ENCODE measurements at regions not wholly inside any gene's neighbourhood (a gene's known extent, or its start where the extent isn't known, plus 50 kb on each side); places are given as distances from the start of the nearest gene placed in this dataset.

DNA sequence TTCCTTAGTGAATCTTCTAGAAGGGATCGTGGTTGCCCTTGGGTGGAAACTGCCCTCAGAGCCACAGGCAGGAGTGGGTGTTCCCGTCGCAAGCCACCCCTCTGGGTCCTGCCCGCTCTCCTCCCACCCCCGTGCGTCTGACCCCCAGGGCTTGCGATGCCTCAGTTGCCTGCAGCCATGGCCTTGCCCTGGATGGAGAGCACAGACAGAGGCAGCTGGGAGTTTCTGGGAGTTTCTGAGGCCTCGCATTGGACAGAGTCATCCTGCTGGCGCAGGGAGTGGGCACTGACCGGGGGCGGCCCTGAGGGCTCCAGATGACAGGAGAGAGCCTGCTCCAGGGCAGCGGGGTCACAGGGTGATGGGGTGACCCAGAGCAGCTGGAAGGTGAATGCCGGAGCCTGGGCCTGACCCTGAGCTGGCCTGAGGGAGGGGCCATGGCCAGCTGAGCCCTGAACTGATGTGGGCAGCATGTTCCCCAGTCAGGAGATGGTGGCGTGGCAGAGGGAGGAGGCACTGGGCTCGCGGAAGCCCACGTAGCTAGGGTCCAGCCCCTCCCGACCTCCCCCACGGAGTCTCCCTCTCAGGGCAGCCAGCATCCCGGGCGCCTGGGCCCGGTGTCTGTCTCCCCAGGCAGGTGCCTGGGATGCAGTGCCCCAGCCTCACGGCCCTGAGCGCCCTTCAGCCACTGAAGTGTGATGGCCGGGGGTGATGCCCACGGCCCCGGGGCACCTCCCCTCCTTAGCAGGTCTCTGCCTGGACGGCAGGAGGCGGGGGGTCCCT is 1236.2 kb downstream of the BRD1 start:
- ChIA-PET POLR2A (no interaction called here), CTCF (no interaction called here)
- no peak for TF ChIP-seq CTCF (IDR thresholded peaks at IDR 0.05; ENCODE audit: insufficient read depth, low read depth, low read length)
- no peak for DNase-seq (ENCODE audit: low read depth)
- Histone ChIP-seq H3K36me3 (ENCODE audit: control insufficient read depth, insufficient read depth, low read length) (no peaks in the 10 kb centered on the region), H3K27me3 (ENCODE audit: control insufficient read depth, insufficient read depth, low read length) (no peaks in the 10 kb centered on the region), H3K4me3 (ENCODE audit: low read depth, low read length) (no peak overlapping the region)

DNA sequence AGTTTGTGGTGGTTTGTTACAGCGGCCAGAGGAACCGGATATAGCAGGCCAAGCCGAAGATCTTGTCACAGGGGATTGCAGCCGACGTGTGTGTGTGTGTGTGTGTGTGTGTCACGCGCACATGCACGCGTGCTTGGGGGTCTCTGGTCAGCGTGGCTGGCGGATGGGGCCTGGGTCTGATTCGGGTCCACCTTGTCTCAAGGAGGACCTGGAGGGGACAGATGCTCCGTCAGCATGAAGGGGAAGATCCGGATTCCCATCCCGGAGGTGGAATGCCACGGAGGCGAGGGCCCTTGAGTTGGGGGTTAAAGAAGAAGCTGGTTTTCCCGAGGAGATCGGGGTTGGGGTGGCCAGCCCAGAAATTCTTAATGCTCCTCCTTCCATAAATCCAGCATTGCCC is 1237.8 kb downstream of the BRD1 start:
- H3K27me3 ChIP-seq (ENCODE audit: control insufficient read depth, insufficient read depth, low read length): no peaks in the 10 kb centered on the region
- no peak overlapping the region for H3K4me3 ChIP-seq (ENCODE audit: low read depth, low read length)
- DNase-seq (ENCODE audit: low read depth): no peak
- ChIA-PET CTCF (no interaction called here), POLR2A (no interaction called here)
- TF ChIP-seq CTCF (IDR thresholded peaks at IDR 0.05; ENCODE audit: insufficient read depth, low read depth, low read length): no peak
- H3K36me3 ChIP-seq (ENCODE audit: control insufficient read depth, insufficient read depth, low read length): no peaks in the 10 kb centered on the region

DNA sequence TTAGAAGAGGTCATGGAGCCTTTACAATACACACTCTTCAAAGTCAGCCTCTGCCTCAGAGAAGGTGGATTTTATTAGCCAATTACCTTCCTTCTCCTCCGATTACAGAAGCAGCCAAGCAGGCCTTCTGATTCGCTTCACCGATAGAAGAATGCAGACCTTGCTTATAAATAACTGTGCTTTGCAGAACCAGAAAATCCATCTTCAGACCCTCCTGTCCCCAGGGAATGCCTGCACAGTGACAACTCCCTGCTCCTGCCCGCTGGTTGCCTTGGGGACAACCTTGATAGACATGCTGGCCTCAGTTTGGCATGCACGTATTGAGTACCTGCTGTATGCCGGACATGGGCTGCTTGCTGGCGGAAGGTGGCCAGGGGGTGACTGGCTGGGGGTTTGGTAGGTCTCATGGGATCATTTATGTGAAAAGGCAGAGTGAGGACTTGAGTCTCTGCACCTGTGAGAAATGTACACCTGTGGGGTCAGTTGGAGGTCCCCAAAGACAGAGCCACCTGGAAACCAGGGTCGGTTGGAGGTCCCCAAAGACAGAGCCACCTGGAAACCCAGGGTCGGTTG is 1238.7 kb downstream of the BRD1 start:
- no peak for DNase-seq (ENCODE audit: low read depth)
- no peak for TF ChIP-seq CTCF (IDR thresholded peaks at IDR 0.05; ENCODE audit: insufficient read depth, low read depth, low read length)
- Histone ChIP-seq H3K4me3 (ENCODE audit: low read depth, low read length) (no peak overlapping the region), H3K36me3 (ENCODE audit: control insufficient read depth, insufficient read depth, low read length) (no peaks in the 10 kb centered on the region), H3K27me3 (ENCODE audit: control insufficient read depth, insufficient read depth, low read length) (no peaks in the 10 kb centered on the region)
- POLR2A ChIA-PET: no interaction called here
- CTCF ChIA-PET: no interaction called here

GRCh38 chr22:48588151-48588877 is 1239.4 kb downstream of the BRD1 start:
- no peak for TF ChIP-seq CTCF (IDR thresholded peaks at IDR 0.05; ENCODE audit: insufficient read depth, low read depth, low read length)
- Histone ChIP-seq H3K36me3 (ENCODE audit: control insufficient read depth, insufficient read depth, low read length) (no peaks in the 10 kb centered on the region), H3K27me3 (ENCODE audit: control insufficient read depth, insufficient read depth, low read length) (no peaks in the 10 kb centered on the region), H3K4me3 (ENCODE audit: low read depth, low read length) (no peak overlapping the region)
- no peak for DNase-seq (ENCODE audit: low read depth)
- CTCF ChIA-PET: no interaction called here
- POLR2A ChIA-PET: no interaction called here

DNA sequence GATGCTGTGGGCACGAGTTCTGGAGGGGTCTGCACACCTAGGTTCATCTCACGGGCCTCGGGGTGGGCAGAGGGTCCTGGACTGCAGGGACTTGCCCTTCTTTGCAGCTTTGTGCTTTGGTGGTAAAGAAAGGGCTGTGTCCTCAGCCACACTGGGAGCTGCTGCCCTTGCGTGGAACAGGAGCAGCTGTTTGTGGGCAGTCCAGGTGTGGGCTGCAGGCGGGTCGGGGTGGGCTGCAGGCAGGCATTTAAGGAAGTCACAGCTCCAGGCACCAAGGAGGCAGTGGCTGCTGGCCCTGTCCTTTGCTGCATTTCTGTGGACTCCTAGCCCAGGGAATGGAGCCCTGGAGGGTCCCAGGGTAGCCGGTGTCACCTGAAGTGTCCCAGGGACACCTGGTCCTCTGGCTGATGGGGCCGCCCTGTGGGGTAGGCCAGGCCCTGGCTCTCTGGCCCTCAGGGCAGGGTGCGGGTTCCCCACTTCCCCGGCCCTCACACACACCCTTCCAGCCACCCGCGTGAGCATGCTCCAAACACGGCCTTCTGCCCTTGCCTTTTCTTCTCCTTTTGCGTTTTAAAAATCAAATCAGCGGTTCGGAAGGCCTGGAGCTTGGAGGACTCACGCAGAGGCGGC is 1240.3 kb downstream of the BRD1 start:
- ChIA-PET POLR2A (no interaction called here), CTCF (no interaction called here)
- DNase-seq (ENCODE audit: low read depth): no peak
- Histone ChIP-seq H3K36me3 (ENCODE audit: control insufficient read depth, insufficient read depth, low read length) (no peaks in the 10 kb centered on the region), H3K4me3 (ENCODE audit: low read depth, low read length) (no peak overlapping the region), H3K27me3 (ENCODE audit: control insufficient read depth, insufficient read depth, low read length) (no peaks in the 10 kb centered on the region)
- no peak for TF ChIP-seq CTCF (IDR thresholded peaks at IDR 0.05; ENCODE audit: insufficient read depth, low read depth, low read length)

All from BJ (cell line).